A673 (cell line): ENCODE measurements at regions not wholly inside any gene's neighbourhood (a gene's known extent, or its start where the extent isn't known, plus 50 kb on each side); places are given as distances from the start of the nearest gene placed in this dataset.

ENCODE experiments used
- BruUV-seq: library from RNA; stranded (reverse); fragments of 400-500 nt; replicated peaks from 2 replicates; lab custom pipeline; 2021; lab: Mats Ljungman, UMichigan
- CTCF ChIA-PET: fragments of 300-600 bp; sonication (Branson Sonifier 250); formaldehyde crosslinking; loops from one replicate; lab custom pipeline; 2022; ENCODE audit warnings: antibody characterized with exemption; lab: Charles Lee
- POLR2A ChIA-PET: fragments of 300-600 bp; sonication (Branson Sonifier 250); formaldehyde crosslinking; loops from one replicate; lab custom pipeline; 2022; ENCODE audit warnings: antibody characterized with exemption; ENCODE audit not compliant: low non-redundant PET; lab: Charles Lee
- DNase-seq: peaks from one replicate; pipeline ENCODE4 v3.0.0-alpha.2; 2015; ENCODE audit warnings: low spot score
- H3K27ac ChIP-seq: fragments of 200-600 bp; sonication (generic); 2 replicates; pipeline ENCODE4 v1.5.1; 2016; ENCODE audit warnings: mixed run types, low read depth, mild to moderate bottlenecking, mixed read lengths, antibody characterized with exemption, low read length; ENCODE audit not compliant: poor library complexity, severe bottlenecking
- H3K27me3 ChIP-seq: fragments of 200-600 bp; sonication (generic); replicated peaks from 2 replicates; pipeline ENCODE4 v1.6.1; 2017; ENCODE audit warnings: mixed run types, low read depth, mild to moderate bottlenecking, mixed read lengths, antibody characterized with exemption, low read length; ENCODE audit not compliant: insufficient read depth, poor library complexity
- H3K36me3 ChIP-seq: fragments of 200-600 bp; sonication (generic); 2 replicates; pipeline ENCODE4 v1.6.1; 2016; ENCODE audit warnings: mixed run types, mild to moderate bottlenecking, mixed read lengths, antibody characterized with exemption, low read length; ENCODE audit not compliant: insufficient read depth, poor library complexity, severe bottlenecking
- H3K4me1 ChIP-seq: fragments of 200-600 bp; sonication (generic); 2 replicates; pipeline ENCODE4 v1.6.1; 2017; ENCODE audit warnings: mixed run types, mild to moderate bottlenecking, mixed read lengths, antibody characterized with exemption, low read length; ENCODE audit not compliant: insufficient read depth, poor library complexity, severe bottlenecking
- H3K4me3 ChIP-seq: fragments of 200-600 bp; sonication (generic); 2 replicates; pipeline ENCODE4 v1.5.1; 2016; ENCODE audit warnings: low read depth, mixed run types, mild to moderate bottlenecking, mixed read lengths, low read length; ENCODE audit not compliant: poor library complexity, severe bottlenecking
- H3K9me3 ChIP-seq: fragments of 200-600 bp; sonication (generic); 2 replicates; pipeline ENCODE4 v1.6.1; 2016; ENCODE audit warnings: mixed run types, low read depth, mild to moderate bottlenecking, mixed read lengths, antibody characterized with exemption, low read length; ENCODE audit not compliant: poor library complexity, severe bottlenecking
- CTCF ChIP-seq: fragments of 300-800, 200-600 bp; sonication (generic); conservative IDR thresholded peaks from 2 replicates; pipeline ENCODE4 v1.5.1; 2017; ENCODE audit warnings: low read depth, mild to moderate bottlenecking, antibody characterized with exemption, low read length, moderate library complexity, mixed read lengths
- EZH2 ChIP-seq: fragments of 200-600 bp; sonication (generic); IDR thresholded peaks from 2 replicates; pipeline ENCODE4 v1.6.1; 2017; ENCODE audit warnings: borderline replicate concordance, low read depth, mild to moderate bottlenecking, mixed read lengths, antibody characterized with exemption, low read length; ENCODE audit not compliant: poor library complexity, severe bottlenecking
- intact Hi-C: fragments of 100-400 bp; cut with micrococcal nuclease; formaldehyde crosslinking; loops from one replicate; pipeline ENCODE4 v1.10.0; 2022; ENCODE audit not compliant: unreplicated experiment

- TF ChIP-seq CTCF, result no peak
- no peak for TF ChIP-seq EZH2
- H3K4me1 ChIP-seq, result no peaks in the 10 kb centered on the region
- intact Hi-C loops, result no loop called here
- no peak overlapping the region for H3K27ac ChIP-seq
- H3K36me3 ChIP-seq, result no peaks in the 10 kb centered on the region
- no peaks in the 10 kb centered on the region for H3K9me3 ChIP-seq
- H3K4me3 ChIP-seq, result no peak overlapping the region
- ChIA-PET CTCF (no interaction called here), POLR2A (no interaction called here)
- no peak for DNase-seq
- H3K27me3 ChIP-seq, result peaks cover 8% of the 10 kb centered on the region
- BruUV-seq, result no TSS peak
These were observed 277.4 kb upstream of the PLXNA2 start for GRCh38 chr1:208521534-208521933.

- no peak for DNase-seq
- BruUV-seq, result no TSS peak
- Histone ChIP-seq H3K4me1 (no peaks in the 10 kb centered on the region), H3K27me3 (peaks cover 9% of the 10 kb centered on the region), H3K9me3 (no peaks in the 10 kb centered on the region), H3K36me3 (no peaks in the 10 kb centered on the region), H3K4me3 (no peak overlapping the region), H3K27ac (no peak overlapping the region)
- ChIA-PET POLR2A (no interaction called here), CTCF (no interaction called here)
- intact Hi-C loops, result no loop called here
- TF ChIP-seq CTCF (no peak), EZH2 (no peak)
These were observed 278.8 kb upstream of the PLXNA2 start for GRCh38 chr1:208523007-208523406.

GRCh38 chr1:208524376-208524775 lies 280.2 kb upstream of the PLXNA2 start:
- intact Hi-C loops, result no loop called here
- H3K27ac ChIP-seq, result no peak overlapping the region
- H3K4me1 ChIP-seq, result no peaks in the 10 kb centered on the region
- TF ChIP-seq CTCF (no peak), EZH2 (no peak)
- no peak overlapping the region for H3K4me3 ChIP-seq
- ChIA-PET CTCF (no interaction called here), POLR2A (no interaction called here)
- no peak for DNase-seq
- H3K36me3 ChIP-seq, result no peaks in the 10 kb centered on the region
- H3K27me3 ChIP-seq, result peaks cover 21% of the 10 kb centered on the region
- BruUV-seq, result no TSS peak
- no peaks in the 10 kb centered on the region for H3K9me3 ChIP-seq

- DNase-seq, result no peak
- Histone ChIP-seq H3K4me3 (no peak overlapping the region), H3K4me1 (no peaks in the 10 kb centered on the region), H3K27me3 (peaks cover 26% of the 10 kb centered on the region), H3K27ac (no peak overlapping the region), H3K9me3 (no peaks in the 10 kb centered on the region), H3K36me3 (no peaks in the 10 kb centered on the region)
- TF ChIP-seq EZH2 (no peak), CTCF (no peak)
- ChIA-PET CTCF (no interaction called here), POLR2A (no interaction called here)
- intact Hi-C loops, result no loop called here
- BruUV-seq, result no TSS peak
These were observed 280.7 kb upstream of the PLXNA2 start for GRCh38 chr1:208524925-208525324.
